ENCODE measurements at regions not wholly inside any gene's neighbourhood (a gene's known extent, or its start where the extent isn't known, plus 50 kb on each side); places are given as distances from the start of the nearest gene placed in this dataset.

DNA sequence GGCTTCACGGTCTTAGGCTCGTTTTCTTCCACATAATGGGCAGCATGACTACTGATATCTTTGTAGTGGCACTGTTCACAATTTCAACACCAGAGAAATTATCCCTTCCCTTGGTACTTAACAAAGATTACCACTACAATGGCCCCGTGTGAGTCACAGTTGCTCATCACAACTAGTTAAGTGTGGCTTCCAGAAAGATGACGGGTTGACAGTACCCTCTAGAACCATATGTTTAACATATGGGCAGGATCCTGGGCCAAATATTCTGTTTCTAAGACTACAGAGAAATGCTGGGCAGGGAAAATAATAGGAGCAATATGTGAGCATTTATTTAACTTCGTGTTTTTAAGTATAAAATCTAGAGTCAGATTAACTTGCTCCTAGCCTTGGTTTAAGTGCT lies 780.1 kb upstream of the LINC00305 start:
- Histone ChIP-seq H3K4me3 (no peak overlapping the region), H3K27ac (no peak overlapping the region), H3K27me3 (no peaks in the 10 kb centered on the region), H3K9me3 (no peaks in the 10 kb centered on the region), H3K36me3 (no peaks in the 10 kb centered on the region), H3K4me1 (no peaks in the 10 kb centered on the region)
- DNase-seq, result no peak
- TF ChIP-seq, protein P1, sequence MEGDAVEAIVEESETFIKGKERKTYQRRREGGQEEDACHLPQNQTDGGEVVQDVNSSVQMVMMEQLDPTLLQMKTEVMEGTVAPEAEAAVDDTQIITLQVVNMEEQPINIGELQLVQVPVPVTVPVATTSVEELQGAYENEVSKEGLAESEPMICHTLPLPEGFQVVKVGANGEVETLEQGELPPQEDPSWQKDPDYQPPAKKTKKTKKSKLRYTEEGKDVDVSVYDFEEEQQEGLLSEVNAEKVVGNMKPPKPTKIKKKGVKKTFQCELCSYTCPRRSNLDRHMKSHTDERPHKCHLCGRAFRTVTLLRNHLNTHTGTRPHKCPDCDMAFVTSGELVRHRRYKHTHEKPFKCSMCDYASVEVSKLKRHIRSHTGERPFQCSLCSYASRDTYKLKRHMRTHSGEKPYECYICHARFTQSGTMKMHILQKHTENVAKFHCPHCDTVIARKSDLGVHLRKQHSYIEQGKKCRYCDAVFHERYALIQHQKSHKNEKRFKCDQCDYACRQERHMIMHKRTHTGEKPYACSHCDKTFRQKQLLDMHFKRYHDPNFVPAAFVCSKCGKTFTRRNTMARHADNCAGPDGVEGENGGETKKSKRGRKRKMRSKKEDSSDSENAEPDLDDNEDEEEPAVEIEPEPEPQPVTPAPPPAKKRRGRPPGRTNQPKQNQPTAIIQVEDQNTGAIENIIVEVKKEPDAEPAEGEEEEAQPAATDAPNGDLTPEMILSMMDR (IDR thresholded peaks at IDR 0.05), result no peak
- no peak for TF ChIP-seq POLR2A (IDR thresholded peaks at IDR 0.05)

DNA sequence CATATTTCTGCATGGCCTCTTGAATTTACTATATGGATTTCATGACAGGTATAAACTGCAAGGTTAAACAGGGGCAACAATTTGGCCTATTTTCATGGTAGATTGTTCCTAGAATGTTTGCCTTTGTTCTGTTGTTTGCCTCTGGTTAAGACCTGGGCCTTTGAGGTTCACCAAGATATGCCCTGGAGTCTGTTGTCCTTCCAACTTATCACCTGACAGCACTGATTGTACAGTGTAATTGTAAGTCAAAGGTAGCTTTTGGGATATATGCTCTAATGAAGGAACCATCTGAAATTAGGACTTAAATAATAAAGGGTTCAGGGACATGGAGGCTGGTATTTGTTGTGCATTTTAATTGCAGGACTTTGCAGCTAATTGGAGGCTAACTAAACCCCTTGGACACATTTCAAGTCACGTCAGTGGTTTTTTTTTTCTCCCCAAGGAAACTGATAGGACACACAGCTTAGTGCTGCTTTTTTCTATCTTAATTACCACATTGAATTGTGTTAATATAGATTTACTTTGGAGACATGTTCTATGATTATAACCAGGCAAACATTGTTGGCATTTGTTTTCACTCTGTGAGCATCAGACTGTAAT lies 771.2 kb upstream of the LINC00305 start:
- no peak for DNase-seq
- H3K9me3 ChIP-seq, result no peaks in the 10 kb centered on the region
- H3K27me3 ChIP-seq, result no peaks in the 10 kb centered on the region
- no peak overlapping the region for H3K4me3 ChIP-seq
- no peaks in the 10 kb centered on the region for H3K36me3 ChIP-seq
- TF ChIP-seq POLR2A (IDR thresholded peaks at IDR 0.05), result no peak
- TF ChIP-seq, protein P1 (IDR thresholded peaks at IDR 0.05), result no peak
- H3K4me1 ChIP-seq, result no peaks in the 10 kb centered on the region
- no peak overlapping the region for H3K27ac ChIP-seq

DNA sequence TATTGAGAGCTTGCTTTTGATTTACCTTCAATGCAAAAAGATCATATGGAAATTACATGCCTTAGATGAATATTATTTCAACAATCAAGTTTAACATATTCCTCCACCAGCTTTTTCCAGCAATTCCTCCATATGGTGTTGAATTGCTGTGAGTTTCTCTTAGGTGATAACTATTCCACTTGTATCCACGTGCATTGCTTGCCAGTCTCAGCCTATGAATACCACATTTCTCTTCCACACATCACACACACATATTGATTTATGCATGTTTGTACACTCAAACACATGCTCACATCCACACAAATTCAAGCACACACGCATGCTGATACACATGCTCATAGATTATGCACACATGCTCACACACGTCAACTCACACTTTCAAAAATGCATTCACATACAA lies 770.0 kb upstream of the LINC00305 start:
- no peak overlapping the region for H3K27ac ChIP-seq
- no peaks in the 10 kb centered on the region for H3K9me3 ChIP-seq
- H3K4me3 ChIP-seq, result no peak overlapping the region
- H3K27me3 ChIP-seq, result no peaks in the 10 kb centered on the region
- TF ChIP-seq, protein P1 (IDR thresholded peaks at IDR 0.05), result no peak
- TF ChIP-seq POLR2A (IDR thresholded peaks at IDR 0.05), result no peak
- H3K4me1 ChIP-seq, result no peaks in the 10 kb centered on the region
- DNase-seq, result no peak
- H3K36me3 ChIP-seq, result no peaks in the 10 kb centered on the region

DNA sequence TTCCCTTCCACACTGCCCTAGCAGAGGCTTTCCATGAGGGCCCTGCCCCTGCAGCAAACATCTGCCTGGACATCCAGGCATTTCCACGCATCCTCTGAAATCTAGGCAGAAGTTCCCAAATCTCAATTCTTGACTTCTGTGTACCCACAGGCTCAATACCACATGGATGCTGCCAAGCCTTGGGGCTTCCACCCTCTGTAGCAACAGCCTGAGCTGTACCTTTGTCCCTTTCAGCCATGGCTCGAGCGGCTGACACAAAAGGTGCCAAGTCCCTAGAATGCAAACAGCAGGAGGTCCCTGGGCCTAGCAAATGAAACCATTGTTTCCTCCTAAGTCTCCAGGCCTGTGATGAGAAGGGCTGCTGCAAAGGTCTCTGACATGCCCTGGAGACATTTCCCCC lies 744.5 kb upstream of the LINC00305 start:
- no peaks in the 10 kb centered on the region for H3K4me1 ChIP-seq
- H3K36me3 ChIP-seq, result no peaks in the 10 kb centered on the region
- no peaks in the 10 kb centered on the region for H3K27me3 ChIP-seq
- H3K27ac ChIP-seq, result no peak overlapping the region
- no peak for DNase-seq
- H3K4me3 ChIP-seq, result no peak overlapping the region
- no peak for TF ChIP-seq POLR2A (IDR thresholded peaks at IDR 0.05)
- TF ChIP-seq, protein P1 (IDR thresholded peaks at IDR 0.05), result no peak
- no peaks in the 10 kb centered on the region for H3K9me3 ChIP-seq

DNA sequence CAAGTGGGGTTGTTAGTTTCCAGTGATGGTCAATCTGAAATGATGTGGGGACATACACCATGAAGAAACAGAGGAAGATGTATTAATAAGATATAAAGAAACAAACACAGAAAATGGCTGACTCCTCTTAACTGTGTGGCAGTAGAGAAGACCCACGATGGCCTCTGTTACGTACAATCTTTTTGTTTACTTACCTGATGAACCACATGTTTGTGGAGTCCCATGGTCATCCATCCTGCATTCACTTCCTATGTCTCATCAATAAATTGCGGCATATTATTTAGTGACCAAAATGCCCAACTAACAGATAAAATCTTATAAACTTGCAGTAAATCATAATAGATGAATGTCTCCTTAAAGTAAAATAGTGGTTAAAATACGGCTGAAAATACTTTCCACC lies 740.1 kb upstream of the LINC00305 start:
- H3K27ac ChIP-seq, result no peak overlapping the region
- TF ChIP-seq, protein P1 (IDR thresholded peaks at IDR 0.05), result no peak
- TF ChIP-seq POLR2A (IDR thresholded peaks at IDR 0.05), result no peak
- H3K4me1 ChIP-seq, result no peaks in the 10 kb centered on the region
- no peak for DNase-seq
- no peaks in the 10 kb centered on the region for H3K9me3 ChIP-seq
- H3K27me3 ChIP-seq, result no peaks in the 10 kb centered on the region
- no peaks in the 10 kb centered on the region for H3K36me3 ChIP-seq
- no peak overlapping the region for H3K4me3 ChIP-seq

DNA sequence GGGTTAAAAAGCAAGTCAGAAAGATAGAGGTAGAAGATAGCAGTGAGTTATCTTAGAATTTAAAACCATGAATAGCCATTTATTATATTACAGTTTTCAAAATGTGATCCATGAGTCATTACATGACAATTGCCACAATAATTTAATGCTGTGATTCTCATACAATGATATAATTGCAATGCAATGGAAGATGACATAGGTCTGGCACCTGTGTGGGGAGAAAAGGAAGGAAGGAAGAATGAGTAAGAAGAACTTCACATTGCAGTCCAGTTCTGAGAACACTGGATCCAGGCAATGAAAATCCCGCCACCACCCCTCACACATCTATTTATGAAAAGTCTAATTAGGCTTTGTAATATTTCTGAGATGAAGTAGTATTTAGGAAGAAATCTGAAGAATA lies 738.1 kb upstream of the LINC00305 start:
- Histone ChIP-seq H3K27me3 (no peaks in the 10 kb centered on the region), H3K36me3 (no peaks in the 10 kb centered on the region), H3K9me3 (no peaks in the 10 kb centered on the region), H3K4me1 (no peaks in the 10 kb centered on the region), H3K4me3 (no peak overlapping the region), H3K27ac (no peak overlapping the region)
- no peak for TF ChIP-seq POLR2A (IDR thresholded peaks at IDR 0.05)
- TF ChIP-seq, protein P1 (IDR thresholded peaks at IDR 0.05), result no peak
- no peak for DNase-seq

All from Peyer's patch (tissue), 4 donors.